Spinal cord (tissue), 9 donors: ENCODE measurements at regions not wholly inside any gene's neighbourhood (a gene's known extent, or its start where the extent isn't known, plus 50 kb on each side); places are given as distances from the start of the nearest gene placed in this dataset.
"Not testable (repeated sequence)": the region's sequence is repeated elsewhere in the genome, so short reads cannot be mapped to it uniquely, and the experiment has no call there.

ENCODE experiments used
- DNase-seq, 6 donors: peaks; one replicate each; pipeline versions ENCODE4 v3.0.0 to v3.0.0-alpha.2; 2013 to 2015; ENCODE audit warnings: low spot score in 6 of 6, low read depth in 4 of 6
- H3K27ac ChIP-seq: one replicate; pipeline ENCODE4 v1.5.1; 2013; ENCODE audit warnings: low read depth, low read length, control low read depth
- H3K27me3 ChIP-seq: one replicate; pipeline ENCODE4 v1.6.1; 2013; ENCODE audit warnings: low read length; ENCODE audit not compliant: control insufficient read depth, insufficient read depth
- H3K36me3 ChIP-seq: one replicate; pipeline ENCODE4 v1.6.1; 2013; ENCODE audit warnings: low read length; ENCODE audit not compliant: control insufficient read depth, insufficient read depth
- H3K4me1 ChIP-seq: one replicate; pipeline ENCODE4 v1.6.1; 2013; ENCODE audit warnings: low read length; ENCODE audit not compliant: control insufficient read depth, insufficient read depth
- H3K4me3 ChIP-seq: one replicate; pipeline ENCODE4 v1.5.1; 2013; ENCODE audit warnings: low read depth, low read length, control low read depth
- H3K9me3 ChIP-seq: one replicate; pipeline ENCODE4 v1.6.1; 2013; ENCODE audit warnings: low read length; ENCODE audit not compliant: control insufficient read depth, insufficient read depth
- WGBS: methylation state at CpG from one replicate; pipeline ENCODE4 v1.1.5; 2013; ENCODE audit warnings: missing lambda C conversion rate; ENCODE audit not compliant: insufficient coverage; 5-methylcytosine and 5-hydroxymethylcytosine counted together
- donor health status: healthy.

- WGBS: 17% methylated on average over 1 of the region's 2 CpGs
- Histone ChIP-seq H3K9me3 (no peaks in the 10 kb centered on the region), H3K4me1 (peaks cover 27% of the 10 kb centered on the region), H3K27ac (no peak overlapping the region), H3K27me3 (no peaks in the 10 kb centered on the region), H3K36me3 (no peaks in the 10 kb centered on the region), H3K4me3 (no peak overlapping the region)
- peak in 1 of 6 donors; percentile 31 for DNase-seq
These were observed 519.6 kb downstream of the REEP3 start for GRCh38 chr10:64040781-64041180.

DNA sequence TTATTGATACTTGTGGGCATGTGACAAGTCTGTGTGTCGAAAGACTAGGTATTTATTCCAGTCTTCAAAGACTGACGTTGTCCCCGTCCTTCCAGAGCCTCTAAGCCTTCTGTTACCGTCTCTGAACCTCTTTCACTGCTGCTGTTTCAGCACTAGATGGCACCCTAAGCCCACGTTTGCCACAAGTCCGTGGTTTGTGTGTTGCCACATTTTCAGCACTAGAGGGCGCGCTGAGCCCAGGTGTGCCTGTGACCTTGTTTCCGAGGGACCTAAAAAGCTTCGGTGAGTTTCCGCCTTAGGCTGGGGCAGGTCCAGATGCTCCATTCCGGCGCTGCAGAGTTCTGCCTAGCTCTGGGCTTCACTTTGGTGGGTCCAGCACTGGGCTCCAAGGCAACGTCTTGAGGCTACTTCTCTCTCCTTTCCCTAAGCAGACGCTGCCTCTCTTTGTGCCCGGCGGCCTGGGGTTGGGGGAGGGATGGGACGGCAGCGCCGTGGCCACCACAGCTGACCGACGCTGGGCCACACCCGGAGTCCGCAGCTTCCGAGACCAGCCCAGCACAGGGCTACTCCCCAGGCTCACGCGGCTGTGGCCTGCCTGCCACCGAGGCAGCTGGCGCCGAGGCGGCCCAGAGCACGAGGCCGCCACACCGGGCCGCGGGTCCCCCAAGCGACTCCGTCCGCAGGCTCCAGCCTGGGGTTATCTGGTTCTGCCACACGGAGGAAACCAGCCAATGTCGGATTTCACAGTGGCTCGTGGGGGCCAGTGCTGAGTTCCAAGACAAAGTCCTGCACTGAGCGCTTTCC lies 520.2 kb downstream of the REEP3 start:
- Histone ChIP-seq H3K27ac (no peak overlapping the region), H3K4me1 (peaks cover 25% of the 10 kb centered on the region), H3K27me3 (no peaks in the 10 kb centered on the region), H3K4me3 (peak overlapping the region; percentile 24), H3K9me3 (no peaks in the 10 kb centered on the region), H3K36me3 (no peaks in the 10 kb centered on the region)
- DNase-seq: peak in 4 of 6 donors; percentile 31 to 87 (median 61)
- 30% methylated on average over 41 of the region's 43 CpGs for WGBS

- no peak overlapping the region for H3K27ac ChIP-seq
- DNase-seq: no peak
These were observed 520.8 kb downstream of the REEP3 start for GRCh38 chr10:64041989-64042490.

DNA sequence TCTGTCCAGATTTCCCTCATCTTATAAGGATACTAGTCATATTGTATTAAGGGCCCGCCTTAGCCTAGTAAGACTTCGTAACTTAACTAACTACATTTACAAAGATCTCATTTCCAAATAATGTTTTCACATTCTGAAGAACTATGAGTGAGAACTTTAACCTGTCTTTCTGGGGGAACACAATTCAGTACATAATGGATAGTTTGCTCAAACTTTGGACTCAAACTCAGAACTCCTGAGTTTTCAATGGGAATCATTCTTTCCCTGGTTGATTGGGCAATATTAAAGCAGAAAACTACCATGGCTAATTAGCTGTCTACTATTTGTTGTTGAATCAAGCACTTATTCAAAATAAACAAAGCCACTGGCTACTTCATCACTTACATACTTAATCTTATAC lies 522.9 kb downstream of the REEP3 start:
- no peaks in the 10 kb centered on the region for H3K9me3 ChIP-seq
- no CpG with 5 or more reads among the region's 2 CpGs for WGBS
- H3K4me3 ChIP-seq: no peak overlapping the region
- H3K36me3 ChIP-seq: no peaks in the 10 kb centered on the region
- H3K27ac ChIP-seq: no peak overlapping the region
- H3K27me3 ChIP-seq: no peaks in the 10 kb centered on the region
- DNase-seq: no peak
- peaks cover 10% of the 10 kb centered on the region for H3K4me1 ChIP-seq

More at GRCh38 chr10:64041989-64042490, 520.8 kb downstream of the REEP3 start:
- WGBS: 84% methylated on average over 17 of the region's 19 CpGs
- Histone ChIP-seq H3K4me3 (no peak overlapping the region), H3K9me3 (no peaks in the 10 kb centered on the region), H3K4me1 (peaks cover 18% of the 10 kb centered on the region), H3K27me3 (no peaks in the 10 kb centered on the region), H3K36me3 (no peaks in the 10 kb centered on the region)

DNA sequence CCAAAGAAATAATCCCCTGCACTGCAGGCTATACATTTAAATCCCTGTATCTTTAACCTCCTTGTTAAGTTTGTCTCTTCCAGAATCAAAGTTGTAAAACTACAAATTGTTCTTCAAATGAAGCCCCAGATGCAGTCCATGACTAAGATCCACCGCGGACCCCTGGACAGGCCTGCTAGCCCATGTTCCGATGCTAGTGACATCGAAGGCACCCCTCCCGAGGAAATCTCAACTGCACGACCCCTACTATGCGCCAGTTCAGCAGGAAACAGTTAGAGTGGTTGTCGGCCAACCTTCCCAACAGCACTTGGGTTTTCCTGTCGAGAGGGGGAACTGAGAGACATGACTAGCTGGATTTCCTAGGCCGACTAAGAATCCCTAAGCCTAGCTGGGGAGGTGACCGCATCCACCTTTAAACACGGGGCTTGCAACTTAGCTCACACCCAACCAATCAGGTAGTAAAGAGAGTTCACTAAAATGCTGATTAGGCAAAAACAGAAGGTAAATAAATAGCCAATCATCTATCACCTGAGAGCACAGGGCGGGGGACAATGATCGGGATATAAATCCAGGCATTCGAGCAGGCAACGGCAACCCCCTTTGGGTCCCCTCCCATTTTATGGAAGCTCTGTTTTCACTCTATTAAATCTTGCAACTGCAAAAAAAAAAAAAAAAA lies 523.9 kb downstream of the REEP3 start:
- not testable (repeated sequence) for H3K27ac ChIP-seq, H3K36me3 ChIP-seq, DNase-seq, H3K4me3 ChIP-seq, H3K27me3 ChIP-seq, H3K9me3 ChIP-seq
- H3K4me1 ChIP-seq: peaks cover 10% of the 10 kb centered on the region
- whole genome bisulfite sequencing: 94% methylated on average over 10 of the region's 16 CpGs

- no peak overlapping the region for H3K27ac ChIP-seq
- DNase-seq: peak in 1 of 6 donors; percentile 18
- H3K36me3 ChIP-seq: no peaks in the 10 kb centered on the region
- no peaks in the 10 kb centered on the region for H3K27me3 ChIP-seq
- H3K4me1 ChIP-seq: no peaks in the 10 kb centered on the region
- no peak overlapping the region for H3K4me3 ChIP-seq
- H3K9me3 ChIP-seq: no peaks in the 10 kb centered on the region
These were observed 533.2 kb downstream of the REEP3 start for GRCh38 chr10:64054392-64054791.

DNA sequence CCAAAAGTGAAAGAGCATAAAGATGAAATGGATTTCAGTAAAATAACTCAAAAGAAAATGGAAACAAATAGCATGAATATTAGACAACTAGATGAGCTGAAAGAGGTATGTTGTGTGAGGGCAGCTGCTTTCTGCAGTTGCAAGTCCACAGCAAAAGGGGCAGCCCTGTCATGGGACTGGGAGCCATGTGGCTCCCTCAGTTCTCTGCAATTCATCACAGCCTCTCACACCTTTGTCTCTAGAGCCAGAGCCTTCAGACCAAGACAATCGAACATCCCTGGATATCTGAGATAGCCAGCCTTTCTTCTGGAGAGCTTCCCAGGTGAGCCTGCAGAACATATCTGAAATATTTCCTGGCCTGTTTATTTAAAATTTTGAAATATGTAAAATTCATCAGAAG lies 538.7 kb downstream of the REEP3 start:
- Histone ChIP-seq H3K27me3 (no peaks in the 10 kb centered on the region), H3K9me3 (no peaks in the 10 kb centered on the region), H3K36me3 (no peaks in the 10 kb centered on the region), H3K4me1 (no peaks in the 10 kb centered on the region), H3K4me3 (no peak overlapping the region), H3K27ac (no peak overlapping the region)
- no peak for DNase-seq
- WGBS: no CpG with 5 or more reads among the region's 1 CpG

GRCh38 chr10:64060389-64060788 lies 539.2 kb downstream of the REEP3 start:
- WGBS: 100% methylated on average over 2 of the region's 7 CpGs
- Histone ChIP-seq H3K4me3 (no peak overlapping the region), H3K4me1 (no peaks in the 10 kb centered on the region), H3K36me3 (no peaks in the 10 kb centered on the region), H3K27ac (no peak overlapping the region), H3K27me3 (no peaks in the 10 kb centered on the region), H3K9me3 (no peaks in the 10 kb centered on the region)
- DNase-seq: no peak

DNA sequence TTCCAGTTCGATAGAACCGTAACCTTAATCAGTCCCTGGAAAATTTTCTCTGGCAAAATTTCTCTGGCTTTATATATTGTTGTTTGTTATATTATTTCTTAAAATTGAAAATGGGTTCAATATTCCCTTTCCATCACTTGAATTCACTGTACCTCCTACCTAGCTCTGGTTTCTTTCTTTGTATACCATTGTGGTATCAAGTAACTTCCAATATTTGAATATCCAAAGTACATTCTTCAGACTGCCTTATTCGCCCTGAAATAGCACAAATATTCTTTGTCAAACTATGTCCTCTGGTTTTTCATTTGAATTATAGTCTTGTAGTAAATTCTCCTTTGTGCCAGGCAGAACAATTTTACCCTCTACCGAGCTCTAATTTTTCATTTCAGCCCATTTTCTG lies 541.6 kb downstream of the REEP3 start:
- DNase-seq: no peak
- Histone ChIP-seq H3K4me1 (no peaks in the 10 kb centered on the region), H3K27ac (no peak overlapping the region), H3K27me3 (no peaks in the 10 kb centered on the region), H3K9me3 (no peaks in the 10 kb centered on the region), H3K4me3 (no peak overlapping the region), H3K36me3 (no peaks in the 10 kb centered on the region)
- WGBS: no CpG with 5 or more reads among the region's 4 CpGs
